Naive thymus-derived CD4-positive, alpha-beta T cell (primary cell): ENCODE measurements at regions not wholly inside any gene's neighbourhood (a gene's known extent, or its start where the extent isn't known, plus 50 kb on each side); places are given as distances from the start of the nearest gene placed in this dataset.

Experiments used
- ATAC-seq: fragments of 150-1000 bp; cut with Tn5 transposase; 2 replicates; pipeline ENCODE4 v1.10.0; 2021; ENCODE audit warnings: mild to moderate bottlenecking, moderate library complexity
- CTCF ChIA-PET: fragments of 350-600 bp; sonication (Branson Sonifier 250); formaldehyde crosslinking; loops from one replicate; lab custom pipeline; 2021; ENCODE audit warnings: antibody characterized with exemption; lab: Charles Lee
- POLR2A ChIA-PET: fragments of 350-600 bp; sonication (Branson Sonifier 250); formaldehyde crosslinking; loops from one replicate; lab custom pipeline; 2021; ENCODE audit warnings: antibody characterized with exemption, inconsistent platforms; lab: Charles Lee
- DNase-seq, 9 donors: peaks; one replicate each; pipeline versions ENCODE4 v3.0.0 to v3.0.0-alpha.2; 2020 to 2022; ENCODE audit warnings: mixed read lengths in 1 of 9
- H3K27ac ChIP-seq: one replicate; pipeline ENCODE4 v1.7.0; 2013; ENCODE audit warnings: mild to moderate bottlenecking, low read depth, low read length, moderate library complexity
- H3K27me3 ChIP-seq, 2 donors: one replicate each; pipeline ENCODE4 v1.7.0; 2013; ENCODE audit warnings: low read length in 2 of 2, mild to moderate bottlenecking in 2 of 2, moderate library complexity in 2 of 2; ENCODE audit not compliant: control insufficient read depth in 2 of 2, insufficient read depth in 2 of 2
- H3K36me3 ChIP-seq, 3 experiments: 1 replicate in 2 of 3; 2 replicates in 1 of 3; pipeline ENCODE4 v1.7.0; 2013; ENCODE audit warnings: low read length in 3 of 3, mild to moderate bottlenecking in 3 of 3, moderate library complexity in 1 of 3; ENCODE audit not compliant: insufficient read depth in 3 of 3, control insufficient read depth in 2 of 3
- H3K4me1 ChIP-seq, 2 donors: one replicate each; pipeline ENCODE4 v1.7.0; 2013; ENCODE audit warnings: low read length in 2 of 2, mild to moderate bottlenecking in 2 of 2, moderate library complexity in 1 of 2; ENCODE audit not compliant: control insufficient read depth in 2 of 2, insufficient read depth in 2 of 2
- H3K4me3 ChIP-seq: 2 replicates; pipeline ENCODE4 v1.7.0; 2013; ENCODE audit warnings: mild to moderate bottlenecking, low read length
- H3K9me3 ChIP-seq, 3 experiments: 1 replicate in 2 of 3; 2 replicates in 1 of 3; pipeline ENCODE4 v1.7.0; 2013; ENCODE audit warnings: low read length in 3 of 3; ENCODE audit not compliant: control insufficient read depth in 2 of 3
- H3K27ac Mint-ChIP-seq, 9 donors: one replicate each; pipeline ENCODE4 v1.8.0; 2020 to 2022; ENCODE audit warnings: mixed read lengths in 9 of 9, mild to moderate bottlenecking in 8 of 9, moderate library complexity in 5 of 9, inconsistent platforms in 2 of 9
- H3K27me3 Mint-ChIP-seq, 5 donors: one replicate each; pipeline ENCODE4 v1.8.0; 2021 to 2022; ENCODE audit warnings: mixed read lengths in 5 of 5, mild to moderate bottlenecking in 1 of 5
- H3K36me3 Mint-ChIP-seq, 5 donors: one replicate each; pipeline ENCODE4 v1.8.0; 2020 to 2022; ENCODE audit warnings: mixed read lengths in 5 of 5, mild to moderate bottlenecking in 3 of 5, inconsistent platforms in 1 of 5
- H3K4me1 Mint-ChIP-seq, 7 donors: one replicate each; pipeline ENCODE4 v1.8.0; 2020 to 2022; ENCODE audit warnings: mixed read lengths in 7 of 7, mild to moderate bottlenecking in 3 of 7, inconsistent platforms in 1 of 7
- H3K4me3 Mint-ChIP-seq, 10 donors: one replicate each; pipeline ENCODE4 v1.8.0; 2020 to 2022; ENCODE audit warnings: mild to moderate bottlenecking in 10 of 10, mixed read lengths in 10 of 10, moderate library complexity in 6 of 10, inconsistent platforms in 2 of 10
- H3K9me3 Mint-ChIP-seq, 11 donors: one replicate each; pipeline ENCODE4 v1.8.0; 2020 to 2022; ENCODE audit warnings: mixed read lengths in 11 of 11, mild to moderate bottlenecking in 4 of 11, inconsistent platforms in 1 of 11, moderate library complexity in 1 of 11
- intact Hi-C, 2 donors: fragments of 100-400 bp; cut with micrococcal nuclease; formaldehyde crosslinking; loops; one replicate each; pipeline ENCODE4 v1.15.1; 2023

GRCh38 chr1:208825300-208825699 lies 581.1 kb upstream of the PLXNA2 start:
- DNase-seq (no peak), ATAC-seq (no peak)
- H3K4me1 Mint-ChIP-seq: no peaks in the 10 kb centered on the region
- H3K4me3 ChIP-seq: no peak overlapping the region
- no peaks in the 10 kb centered on the region for H3K27me3 ChIP-seq
- no peaks in the 10 kb centered on the region for H3K36me3 Mint-ChIP-seq
- no peak overlapping the region for H3K27ac ChIP-seq
- intact Hi-C loops: no loop called here
- H3K27me3 Mint-ChIP-seq: peaks cover 0 to 9% (median 0%) of the 10 kb centered on the region in 5 donors
- no peaks in the 10 kb centered on the region for H3K4me1 ChIP-seq
- H3K9me3 ChIP-seq: no peaks in the 10 kb centered on the region
- H3K36me3 ChIP-seq: no peaks in the 10 kb centered on the region
- POLR2A ChIA-PET: no interaction called here
- CTCF ChIA-PET: no interaction called here
- no peak overlapping the region for H3K27ac Mint-ChIP-seq
- H3K9me3 Mint-ChIP-seq: peaks cover 0 to 1% (median 0%) of the 10 kb centered on the region in 11 donors
- no peak overlapping the region for H3K4me3 Mint-ChIP-seq

- Histone ChIP-seq H3K27ac (no peak overlapping the region), H3K4me3 (no peak overlapping the region), H3K4me1 (no peaks in the 10 kb centered on the region), H3K27me3 (no peaks in the 10 kb centered on the region), H3K36me3 (no peaks in the 10 kb centered on the region), H3K9me3 (no peaks in the 10 kb centered on the region)
- Mint-ChIP-seq H3K9me3 (peaks cover 0 to 2% (median 0%) of the 10 kb centered on the region in 11 donors), H3K4me1 (no peaks in the 10 kb centered on the region), H3K4me3 (no peak overlapping the region), H3K36me3 (no peaks in the 10 kb centered on the region), H3K27me3 (peaks cover 0 to 12% (median 5%) of the 10 kb centered on the region in 5 donors), H3K27ac (no peak overlapping the region)
- DNase-seq (no peak), ATAC-seq (no peak)
- CTCF ChIA-PET: no interaction called here
- intact Hi-C loops: no loop called here
- POLR2A ChIA-PET: no interaction called here
Observed at GRCh38 chr1:208829595-208829994, 585.4 kb upstream of the PLXNA2 start.

- intact Hi-C loops: no loop called here
- DNase-seq (no peak), ATAC-seq (no peak)
- H3K36me3 Mint-ChIP-seq: no peaks in the 10 kb centered on the region
- H3K4me1 ChIP-seq: no peaks in the 10 kb centered on the region
- H3K4me1 Mint-ChIP-seq: no peaks in the 10 kb centered on the region
- POLR2A ChIA-PET: no interaction called here
- H3K9me3 Mint-ChIP-seq: peaks cover 0 to 3% (median 0%) of the 10 kb centered on the region in 11 donors
- CTCF ChIA-PET: no interaction called here
- no peak overlapping the region for H3K4me3 Mint-ChIP-seq
- no peak overlapping the region for H3K4me3 ChIP-seq
- no peaks in the 10 kb centered on the region for H3K27me3 ChIP-seq
- no peak overlapping the region for H3K27ac Mint-ChIP-seq
- no peaks in the 10 kb centered on the region for H3K36me3 ChIP-seq
- no peak overlapping the region for H3K27ac ChIP-seq
- peaks cover 0 to 12% (median 5%) of the 10 kb centered on the region in 5 donors for H3K27me3 Mint-ChIP-seq
- no peaks in the 10 kb centered on the region for H3K9me3 ChIP-seq
Observed at GRCh38 chr1:208834381-208835096, 590.4 kb upstream of the PLXNA2 start.

GRCh38 chr1:208835097-208835463 lies 590.9 kb upstream of the PLXNA2 start:
- Mint-ChIP-seq H3K9me3 (peaks cover 0 to 3% (median 0%) of the 10 kb centered on the region in 11 donors), H3K27ac (no peak overlapping the region), H3K4me1 (no peaks in the 10 kb centered on the region), H3K36me3 (no peaks in the 10 kb centered on the region), H3K27me3 (peaks cover 0 to 12% (median 4%) of the 10 kb centered on the region in 5 donors), H3K4me3 (no peak overlapping the region)
- no peak overlapping the region for H3K4me3 ChIP-seq
- ATAC-seq (no peak), DNase-seq (no peak)
- no peak overlapping the region for H3K27ac ChIP-seq
- no peaks in the 10 kb centered on the region for H3K36me3 ChIP-seq
- intact Hi-C loops: no loop called here
- CTCF ChIA-PET: no interaction called here
- H3K4me1 ChIP-seq: no peaks in the 10 kb centered on the region
- POLR2A ChIA-PET: no interaction called here
- no peaks in the 10 kb centered on the region for H3K9me3 ChIP-seq
- no peaks in the 10 kb centered on the region for H3K27me3 ChIP-seq

- CTCF ChIA-PET: no interaction called here
- Histone ChIP-seq H3K9me3 (no peaks in the 10 kb centered on the region), H3K36me3 (no peaks in the 10 kb centered on the region), H3K4me1 (no peaks in the 10 kb centered on the region), H3K4me3 (no peak overlapping the region), H3K27ac (no peak overlapping the region), H3K27me3 (no peaks in the 10 kb centered on the region)
- Mint-ChIP-seq H3K36me3 (no peaks in the 10 kb centered on the region), H3K4me1 (no peaks in the 10 kb centered on the region), H3K27me3 (peaks cover 0 to 12% (median 4%) of the 10 kb centered on the region in 5 donors), H3K27ac (no peak overlapping the region), H3K9me3 (peaks cover 0 to 3% (median 0%) of the 10 kb centered on the region in 11 donors), H3K4me3 (no peak overlapping the region)
- POLR2A ChIA-PET: no interaction called here
- DNase-seq (no peak), ATAC-seq (no peak)
- intact Hi-C loops: no loop called here
Observed at GRCh38 chr1:208835781-208836180, 591.6 kb upstream of the PLXNA2 start.

- Histone ChIP-seq H3K27ac (no peak overlapping the region), H3K4me1 (no peaks in the 10 kb centered on the region), H3K9me3 (no peaks in the 10 kb centered on the region), H3K27me3 (no peaks in the 10 kb centered on the region), H3K36me3 (no peaks in the 10 kb centered on the region), H3K4me3 (no peak overlapping the region)
- H3K9me3 Mint-ChIP-seq: peaks cover 0 to 3% (median 0%) of the 10 kb centered on the region in 11 donors
- intact Hi-C loops: no loop called here
- peaks cover 0 to 5% (median under 1%) of the 10 kb centered on the region in 5 donors for H3K27me3 Mint-ChIP-seq
- no peak for ATAC-seq
- H3K4me3 Mint-ChIP-seq: no peak overlapping the region
- H3K27ac Mint-ChIP-seq: no peak overlapping the region
- H3K4me1 Mint-ChIP-seq: no peaks in the 10 kb centered on the region
- POLR2A ChIA-PET: no interaction called here
- no peak for DNase-seq
- CTCF ChIA-PET: no interaction called here
- peaks cover 0 to 3% (median 0%) of the 10 kb centered on the region in 5 donors for H3K36me3 Mint-ChIP-seq
Observed at GRCh38 chr1:208837242-208837641, 593.1 kb upstream of the PLXNA2 start.

GRCh38 chr1:208841436-208841835 lies 597.3 kb upstream of the PLXNA2 start:
- H3K36me3 Mint-ChIP-seq: peaks cover 0 to 5% (median 0%) of the 10 kb centered on the region in 5 donors
- H3K4me1 Mint-ChIP-seq: no peaks in the 10 kb centered on the region
- Histone ChIP-seq H3K9me3 (no peaks in the 10 kb centered on the region), H3K4me3 (no peak overlapping the region), H3K27ac (no peak overlapping the region), H3K36me3 (no peaks in the 10 kb centered on the region), H3K4me1 (no peaks in the 10 kb centered on the region), H3K27me3 (no peaks in the 10 kb centered on the region)
- CTCF ChIA-PET: no interaction called here
- POLR2A ChIA-PET: no interaction called here
- DNase-seq (no peak), ATAC-seq (no peak)
- no peak overlapping the region for H3K4me3 Mint-ChIP-seq
- no peak overlapping the region for H3K27ac Mint-ChIP-seq
- intact Hi-C loops: no loop called here
- H3K9me3 Mint-ChIP-seq: peaks cover 0 to 5% (median 0%) of the 10 kb centered on the region in 11 donors
- H3K27me3 Mint-ChIP-seq: peaks cover 0 to 13% (median 0%) of the 10 kb centered on the region in 5 donors
